Stimulated activated CD8-positive, alpha-beta memory T cell treated with anti-CD3 and anti-CD28 coated beads, Interleukin-4, amount 100 ng/mL, for 48 hours (primary cell): ENCODE measurements at regions not wholly inside any gene's neighbourhood (a gene's known extent, or its start where the extent isn't known, plus 50 kb on each side); places are given as distances from the start of the nearest gene placed in this dataset.
"Not testable (repeated sequence)": the region's sequence is repeated elsewhere in the genome, so short reads cannot be mapped to it uniquely, and the experiment has no call there.

ENCODE experiments used
- DNase-seq: peaks from one replicate; pipeline ENCODE4 v3.0.0-alpha.2; 2020

DNA sequence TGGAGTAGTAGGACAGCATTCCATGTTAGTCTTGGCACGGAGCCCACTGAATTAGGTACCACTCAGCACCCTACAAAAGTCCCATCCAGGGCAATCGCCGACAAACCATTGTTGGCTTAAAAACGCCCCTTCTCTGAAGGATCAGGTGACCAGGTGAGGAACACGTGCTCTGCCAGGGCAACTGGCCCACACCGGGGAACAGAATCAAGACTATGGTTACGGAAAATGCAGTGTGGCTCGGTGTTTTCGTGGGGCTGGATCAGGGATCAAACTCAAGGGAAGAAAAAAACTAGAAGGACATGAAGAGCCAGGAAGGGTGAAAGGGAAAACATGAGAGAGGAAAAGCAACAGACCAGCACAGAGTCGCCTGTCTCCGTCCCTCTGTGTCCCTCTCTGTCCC is 177.8 kb upstream of the ARID1B start:
- DNase-seq = no peak

DNA sequence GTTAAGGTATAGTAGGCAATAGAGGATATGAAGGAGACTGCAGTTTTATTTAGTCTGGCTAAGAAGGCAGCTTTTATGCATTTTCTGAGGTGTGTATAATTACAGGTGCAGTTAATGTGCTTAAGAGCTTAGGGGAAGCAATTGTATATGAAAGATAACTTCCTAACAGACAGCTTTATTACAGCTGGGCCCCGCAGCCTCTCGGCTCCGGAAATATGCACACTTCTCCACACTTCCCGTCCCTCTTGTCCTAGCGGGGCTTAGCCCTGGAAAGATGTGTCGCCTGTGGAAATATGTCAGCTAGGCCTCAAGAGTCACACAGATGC is 178.4 kb upstream of the ARID1B start:
- no peak for DNase-seq

GRCh38 chr6:156598071-156598854 is 178.9 kb upstream of the ARID1B start:
- DNase-seq = no peak

DNA sequence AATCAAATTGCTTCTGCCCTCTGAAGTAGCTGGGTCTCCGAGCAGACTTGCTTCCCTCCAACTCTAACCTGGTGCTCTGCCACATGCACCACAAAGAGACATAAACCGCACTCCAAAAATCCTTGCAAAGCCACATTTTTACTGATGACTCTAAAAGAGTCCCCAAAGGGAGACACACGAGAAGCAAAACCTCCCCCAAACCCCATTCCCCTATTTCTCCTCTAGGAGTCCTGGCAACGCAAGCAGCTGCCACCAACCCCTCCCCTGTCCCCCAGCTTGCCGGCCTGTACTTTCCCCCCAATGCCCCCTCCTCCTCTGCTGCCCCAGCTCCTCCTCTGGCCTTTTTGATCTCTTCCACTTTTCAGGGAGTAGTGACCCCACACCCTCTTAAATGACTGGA is 180.1 kb upstream of the ARID1B start:
- no peak for DNase-seq

- no peak for DNase-seq
Observed at GRCh38 chr6:156595476-156595875, 181.7 kb upstream of the ARID1B start.

GRCh38 chr6:156593893-156594292 is 183.3 kb upstream of the ARID1B start:
- DNase-seq = no peak

- DNase-seq = no peak
Observed at GRCh38 chr6:156593127-156593526, 184.1 kb upstream of the ARID1B start.

GRCh38 chr6:156590482-156590881 is 186.7 kb upstream of the ARID1B start:
- no peak for DNase-seq

- no peak for DNase-seq
Observed at GRCh38 chr6:156589281-156589680, 187.9 kb upstream of the ARID1B start.

GRCh38 chr6:156587751-156588301 is 189.4 kb upstream of the ARID1B start:
- DNase-seq = no peak

DNA sequence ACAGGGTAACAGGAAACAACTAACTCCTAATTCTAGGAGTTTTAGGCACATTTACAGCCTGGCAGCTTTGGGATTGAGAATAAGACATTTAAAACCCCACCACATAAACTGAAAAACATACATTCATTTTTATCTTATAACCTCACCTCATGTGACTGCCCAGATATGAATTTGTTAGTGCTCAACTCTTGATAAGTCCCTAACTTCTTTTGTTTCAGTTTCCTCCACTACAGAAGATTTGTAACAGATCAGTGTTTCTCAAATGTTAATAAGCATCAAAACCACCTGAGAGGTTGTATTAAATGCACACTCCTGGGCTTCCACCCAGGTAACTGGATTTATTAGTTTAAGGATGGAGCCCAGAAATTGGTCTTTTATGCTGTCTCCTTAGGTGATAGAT is 190.1 kb upstream of the ARID1B start:
- DNase-seq = no peak

- DNase-seq = no peak
Observed at GRCh38 chr6:156585859-156586258, 191.3 kb upstream of the ARID1B start.

DNA sequence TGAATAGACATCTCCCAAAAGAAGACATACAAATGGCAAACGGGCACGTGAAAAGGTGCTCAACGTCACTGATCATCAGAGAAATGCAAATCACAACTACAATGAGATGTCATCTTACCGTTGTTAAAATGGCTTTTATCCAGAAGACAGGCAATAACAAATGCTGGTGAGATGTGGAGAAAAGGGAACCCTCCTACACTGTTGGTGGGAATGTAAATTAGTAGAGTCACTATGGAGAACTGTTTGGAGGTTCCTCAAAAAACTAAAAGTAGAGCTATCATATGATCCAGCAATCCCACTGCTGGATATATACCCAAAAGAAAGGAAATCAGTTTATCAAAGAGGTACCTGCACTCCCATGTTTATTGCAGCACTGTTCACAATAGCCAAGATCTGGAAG is 193.1 kb upstream of the ARID1B start:
- not testable (repeated sequence) for DNase-seq

DNA sequence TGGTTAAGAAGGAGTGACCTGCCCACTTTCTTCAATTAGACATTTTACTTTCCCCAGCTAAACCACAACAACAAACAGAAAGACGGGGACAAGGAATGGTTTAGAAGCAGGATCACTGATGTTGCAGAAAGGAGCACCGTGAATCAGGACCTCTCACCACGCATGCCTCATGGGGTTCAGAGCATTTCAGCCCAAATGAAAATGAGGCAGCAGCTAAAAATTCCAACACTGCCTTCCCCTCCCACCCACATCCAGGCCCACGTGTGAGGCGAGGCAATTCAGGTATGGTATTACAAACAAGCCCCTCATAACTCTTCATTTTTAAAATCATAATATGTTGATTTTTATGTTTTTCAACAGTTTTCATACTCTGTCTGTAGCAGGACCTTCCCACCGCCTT is 194.1 kb upstream of the ARID1B start:
- DNase-seq = no peak

GRCh38 chr6:156582509-156582992 is 194.6 kb upstream of the ARID1B start:
- DNase-seq = no peak

DNA sequence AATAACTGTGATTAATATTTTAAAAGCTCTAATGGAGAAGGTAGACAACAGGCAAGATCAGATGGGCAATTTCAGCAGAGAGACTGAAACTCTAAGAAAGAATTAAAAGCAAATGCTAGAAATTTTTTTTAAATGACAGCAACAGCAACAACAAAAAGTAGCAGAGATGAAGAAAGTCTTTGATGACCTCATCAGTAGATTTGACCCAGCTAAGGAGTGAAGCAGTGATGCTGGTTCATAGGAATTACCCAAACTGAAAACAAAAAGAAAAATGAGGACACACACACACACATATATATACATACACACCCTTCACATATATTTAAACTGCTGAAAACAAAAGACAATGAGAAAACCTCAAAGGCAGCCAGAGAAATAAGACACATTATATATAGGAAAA is 197.6 kb upstream of the ARID1B start:
- DNase-seq = no peak

DNA sequence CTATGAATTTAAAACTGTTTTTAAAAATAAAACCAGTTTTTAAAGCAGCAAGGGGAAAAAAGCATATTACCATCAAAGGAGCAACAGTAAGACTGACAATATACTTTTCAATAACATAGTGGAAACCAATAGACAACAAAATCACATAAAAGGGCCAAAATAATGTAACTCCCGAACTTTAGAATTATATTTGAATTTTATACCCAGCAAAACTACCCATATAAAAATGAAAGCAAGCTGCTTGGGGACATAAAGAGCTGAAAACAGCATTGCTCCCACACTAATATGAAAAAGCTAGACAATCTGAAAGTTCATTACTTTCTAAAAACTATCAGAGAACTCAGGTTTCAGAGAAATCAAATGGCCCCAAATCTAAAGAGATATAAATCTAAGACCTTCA is 199.4 kb upstream of the ARID1B start:
- no peak for DNase-seq

DNA sequence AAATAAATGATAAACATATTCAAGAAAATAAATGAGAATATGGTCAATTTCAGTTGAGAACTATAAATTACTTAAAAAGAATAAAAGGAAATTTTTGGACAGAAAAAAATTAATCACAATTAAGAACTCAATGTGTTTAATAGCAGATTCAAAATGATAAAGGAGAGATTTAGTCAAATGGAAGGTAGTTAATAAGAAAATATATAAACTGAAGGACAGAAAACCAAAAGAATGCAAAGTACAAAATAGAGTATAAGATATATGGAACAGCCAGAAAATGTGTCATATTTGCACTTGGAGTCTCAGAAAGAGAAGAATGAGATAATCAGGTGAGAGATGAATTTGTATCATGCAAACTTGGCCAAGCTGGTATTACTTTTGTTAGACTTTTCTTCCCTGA is 201.8 kb upstream of the ARID1B start:
- DNase-seq = no peak

- DNase-seq = no peak
Observed at GRCh38 chr6:156564807-156565149, 212.4 kb upstream of the ARID1B start.

DNA sequence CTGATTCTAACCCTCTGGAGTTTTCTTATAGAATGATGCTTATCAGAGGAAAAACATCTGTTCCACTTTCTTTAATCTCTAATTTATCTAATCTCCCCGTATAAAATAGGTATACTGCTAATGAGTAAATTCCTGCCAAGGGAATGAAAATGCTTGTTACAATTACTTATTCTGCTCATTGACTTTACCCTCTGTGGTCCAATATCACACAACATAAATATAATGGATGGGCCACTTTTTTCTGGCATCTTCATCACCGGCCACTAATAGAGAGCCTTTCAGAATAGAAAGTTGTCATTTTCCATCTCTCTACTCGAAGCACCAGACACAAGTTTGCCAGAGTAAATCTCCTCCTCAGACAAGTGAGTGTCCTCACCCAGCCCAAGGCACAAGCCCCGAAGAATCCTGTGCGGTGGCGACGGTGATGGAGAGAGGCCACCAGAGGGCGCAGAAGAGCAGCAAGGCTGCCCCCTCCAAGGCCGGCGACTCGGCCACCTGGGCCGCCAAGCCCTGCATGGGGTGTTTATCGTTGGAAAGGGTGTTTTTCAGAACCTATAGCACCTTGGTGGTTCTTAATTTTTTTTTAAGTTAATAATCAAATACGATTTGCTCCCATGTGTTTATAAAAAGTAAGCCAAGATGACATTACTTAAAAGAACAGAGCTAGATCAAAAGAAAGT is 212.9 kb upstream of the ARID1B start:
- DNase-seq = peak; percentile 90

DNA sequence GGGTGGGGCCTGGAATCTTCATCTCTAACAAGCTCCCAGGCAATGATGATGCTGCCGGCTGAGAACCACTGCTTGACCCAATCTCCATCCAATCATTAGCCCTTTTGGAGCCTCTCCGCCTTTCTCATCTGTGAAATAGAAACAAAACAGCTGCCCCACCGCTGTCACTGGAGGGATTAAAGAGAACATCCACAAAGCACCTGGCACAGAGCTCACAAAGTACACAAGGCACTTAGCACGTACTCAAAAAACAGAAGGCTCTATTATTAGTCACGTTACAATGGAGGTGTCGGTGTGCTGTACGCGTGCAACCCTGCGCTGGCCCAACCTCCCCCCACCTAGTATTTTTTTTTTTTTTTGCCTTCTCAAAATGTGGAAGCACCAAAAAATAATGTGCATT is 213.5 kb upstream of the ARID1B start:
- no peak for DNase-seq

GRCh38 chr6:156562636-156563035 is 214.5 kb upstream of the ARID1B start:
- DNase-seq = no peak

GRCh38 chr6:156562019-156562418 is 215.2 kb upstream of the ARID1B start:
- DNase-seq = no peak

DNA sequence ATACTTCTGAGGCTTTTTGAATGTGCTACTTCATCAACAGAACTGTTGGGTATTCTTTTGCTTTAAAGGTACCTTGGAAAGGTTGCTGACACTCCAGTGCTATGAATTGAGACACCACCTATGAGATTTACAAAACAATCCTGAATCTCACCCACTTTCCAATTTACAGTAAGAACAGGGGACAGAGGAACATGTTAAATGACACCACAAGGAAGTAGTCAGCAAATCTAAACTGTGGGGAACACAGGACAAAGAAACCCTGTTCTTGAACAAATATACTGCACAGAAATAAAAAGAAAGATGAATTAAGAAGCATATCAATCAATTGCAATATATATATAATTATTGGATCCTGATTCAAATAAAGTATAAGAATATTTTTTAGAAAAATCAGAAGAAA is 216.7 kb upstream of the ARID1B start:
- no peak for DNase-seq
